ENCODE measurements at regions not wholly inside any gene's neighbourhood (a gene's known extent, or its start where the extent isn't known, plus 50 kb on each side); places are given as distances from the start of the nearest gene placed in this dataset.

- CTCF ChIA-PET = no interaction called here
- Mint-ChIP-seq H3K4me3 (no peak overlapping the region), H3K36me3 (no peaks in the 10 kb centered on the region), H3K4me1 (no peaks in the 10 kb centered on the region), H3K9me3 (ENCODE audit: low read depth) (no peaks in the 10 kb centered on the region), H3K27ac (no peak overlapping the region), H3K27me3 (no peaks in the 10 kb centered on the region)
- ATAC-seq = no peak
- DNase-seq = no peak
These were observed 566.6 kb upstream of the EPHA7 start for GRCh38 chr6:93985953-93986352.

- CTCF ChIA-PET = no interaction called here
- Mint-ChIP-seq H3K36me3 (no peaks in the 10 kb centered on the region), H3K4me3 (no peak overlapping the region), H3K9me3 (ENCODE audit: low read depth) (peaks cover 10% of the 10 kb centered on the region), H3K4me1 (no peaks in the 10 kb centered on the region), H3K27ac (no peak overlapping the region), H3K27me3 (no peaks in the 10 kb centered on the region)
- ATAC-seq = no peak
- DNase-seq = no peak
These were observed 555.8 kb upstream of the EPHA7 start for GRCh38 chr6:93975159-93975558.

GRCh38 chr6:93974332-93974731 is 555.0 kb upstream of the EPHA7 start:
- Mint-ChIP-seq H3K27me3 (no peaks in the 10 kb centered on the region), H3K9me3 (ENCODE audit: low read depth) (peaks cover 11% of the 10 kb centered on the region), H3K4me3 (no peak overlapping the region), H3K36me3 (no peaks in the 10 kb centered on the region), H3K4me1 (no peaks in the 10 kb centered on the region), H3K27ac (no peak overlapping the region)
- no peak for DNase-seq
- ATAC-seq = no peak
- CTCF ChIA-PET = no interaction called here

- CTCF ChIA-PET = no interaction called here
- Mint-ChIP-seq H3K27me3 (no peaks in the 10 kb centered on the region), H3K4me1 (no peaks in the 10 kb centered on the region), H3K36me3 (no peaks in the 10 kb centered on the region), H3K4me3 (no peak overlapping the region), H3K27ac (no peak overlapping the region), H3K9me3 (ENCODE audit: low read depth) (peaks cover 11% of the 10 kb centered on the region)
- no peak for ATAC-seq
- DNase-seq = no peak
These were observed 553.4 kb upstream of the EPHA7 start for GRCh38 chr6:93972791-93973190.

- DNase-seq (no peak), ATAC-seq (no peak)
- CTCF ChIA-PET = interaction anchor here (1.1 kb wide), 1 partner anchor 23 kb away, joined by 4 read pairs; no protein-coding TSS in a partner anchor
- Mint-ChIP-seq H3K27me3 (no peaks in the 10 kb centered on the region), H3K27ac (no peak overlapping the region), H3K9me3 (ENCODE audit: low read depth) (peaks cover 10% of the 10 kb centered on the region), H3K4me1 (no peaks in the 10 kb centered on the region), H3K4me3 (no peak overlapping the region), H3K36me3 (no peaks in the 10 kb centered on the region)
These were observed 551.3 kb upstream of the EPHA7 start for GRCh38 chr6:93970684-93971083.

- ATAC-seq (no peak), DNase-seq (no peak)
- H3K9me3 Mint-ChIP-seq (ENCODE audit: low read depth) = peaks cover 8% of the 10 kb centered on the region
- no peaks in the 10 kb centered on the region for H3K4me1 Mint-ChIP-seq
- H3K4me3 Mint-ChIP-seq = no peak overlapping the region
- no peaks in the 10 kb centered on the region for H3K36me3 Mint-ChIP-seq
- H3K27ac Mint-ChIP-seq = no peak overlapping the region
- no peaks in the 10 kb centered on the region for H3K27me3 Mint-ChIP-seq
- CTCF ChIA-PET = no interaction called here
These were observed 548.8 kb upstream of the EPHA7 start for GRCh38 chr6:93968126-93968525.

GRCh38 chr6:93964926-93965325 is 545.6 kb upstream of the EPHA7 start:
- no peaks in the 10 kb centered on the region for H3K36me3 Mint-ChIP-seq
- H3K27ac Mint-ChIP-seq = no peak overlapping the region

GRCh38 chr6:93964321-93964720 is 545.0 kb upstream of the EPHA7 start:
- Mint-ChIP-seq H3K4me1 (no peaks in the 10 kb centered on the region), H3K36me3 (no peaks in the 10 kb centered on the region), H3K4me3 (no peak overlapping the region), H3K9me3 (ENCODE audit: low read depth) (peaks cover 4% of the 10 kb centered on the region), H3K27me3 (no peaks in the 10 kb centered on the region), H3K27ac (no peak overlapping the region)
- CTCF ChIA-PET = no interaction called here
- ATAC-seq = no peak
- DNase-seq = no peak

More at GRCh38 chr6:93964926-93965325, 545.6 kb upstream of the EPHA7 start:
- no peak for ATAC-seq
- no peaks in the 10 kb centered on the region for H3K4me1 Mint-ChIP-seq
- peaks cover 4% of the 10 kb centered on the region for H3K9me3 Mint-ChIP-seq (ENCODE audit: low read depth)
- H3K4me3 Mint-ChIP-seq = no peak overlapping the region
- no peaks in the 10 kb centered on the region for H3K27me3 Mint-ChIP-seq
- DNase-seq = no peak
- CTCF ChIA-PET = no interaction called here

GRCh38 chr6:93962566-93962965 is 543.2 kb upstream of the EPHA7 start:
- CTCF ChIA-PET = no interaction called here
- H3K27ac Mint-ChIP-seq = no peak overlapping the region

GRCh38 chr6:93954584-93954983 is 535.2 kb upstream of the EPHA7 start:
- CTCF ChIA-PET = no interaction called here
- Mint-ChIP-seq H3K4me1 (no peaks in the 10 kb centered on the region), H3K4me3 (no peak overlapping the region), H3K36me3 (no peaks in the 10 kb centered on the region), H3K27me3 (no peaks in the 10 kb centered on the region), H3K9me3 (ENCODE audit: low read depth) (peaks cover 2% of the 10 kb centered on the region), H3K27ac (no peak overlapping the region)
- ATAC-seq (no peak), DNase-seq (no peak)

More at GRCh38 chr6:93962566-93962965, 543.2 kb upstream of the EPHA7 start:
- peaks cover 4% of the 10 kb centered on the region for H3K9me3 Mint-ChIP-seq (ENCODE audit: low read depth)
- H3K4me1 Mint-ChIP-seq = no peaks in the 10 kb centered on the region
- H3K27me3 Mint-ChIP-seq = no peaks in the 10 kb centered on the region
- no peak overlapping the region for H3K4me3 Mint-ChIP-seq
- no peaks in the 10 kb centered on the region for H3K36me3 Mint-ChIP-seq
- ATAC-seq (no peak), DNase-seq (no peak)

- Mint-ChIP-seq H3K4me1 (no peaks in the 10 kb centered on the region), H3K9me3 (ENCODE audit: low read depth) (no peaks in the 10 kb centered on the region), H3K27me3 (no peaks in the 10 kb centered on the region), H3K27ac (no peak overlapping the region), H3K36me3 (no peaks in the 10 kb centered on the region), H3K4me3 (no peak overlapping the region)
- no peak for DNase-seq
- ATAC-seq = no peak
- CTCF ChIA-PET = no interaction called here
These were observed 524.3 kb upstream of the EPHA7 start for GRCh38 chr6:93943661-93944060.

GRCh38 chr6:93940381-93940780 is 521.0 kb upstream of the EPHA7 start:
- Mint-ChIP-seq H3K4me1 (no peaks in the 10 kb centered on the region), H3K4me3 (no peak overlapping the region), H3K27ac (no peak overlapping the region), H3K27me3 (no peaks in the 10 kb centered on the region), H3K9me3 (ENCODE audit: low read depth) (no peaks in the 10 kb centered on the region), H3K36me3 (no peaks in the 10 kb centered on the region)
- CTCF ChIA-PET = no interaction called here
- no peak for DNase-seq
- no peak for ATAC-seq

- H3K27me3 Mint-ChIP-seq = no peaks in the 10 kb centered on the region
- no peaks in the 10 kb centered on the region for H3K36me3 Mint-ChIP-seq
- no peak for DNase-seq
- CTCF ChIA-PET = no interaction called here
- no peaks in the 10 kb centered on the region for H3K4me1 Mint-ChIP-seq
- H3K27ac Mint-ChIP-seq = no peak overlapping the region
- H3K4me3 Mint-ChIP-seq = no peak overlapping the region
- peaks cover 7% of the 10 kb centered on the region for H3K9me3 Mint-ChIP-seq (ENCODE audit: low read depth)
- ATAC-seq = no peak
These were observed 512.8 kb upstream of the EPHA7 start for GRCh38 chr6:93932175-93932574.

GRCh38 chr6:93927731-93928130 is 508.4 kb upstream of the EPHA7 start:
- Mint-ChIP-seq H3K4me3 (no peak overlapping the region), H3K36me3 (no peaks in the 10 kb centered on the region), H3K27me3 (no peaks in the 10 kb centered on the region), H3K4me1 (no peaks in the 10 kb centered on the region), H3K9me3 (ENCODE audit: low read depth) (peaks cover 10% of the 10 kb centered on the region), H3K27ac (no peak overlapping the region)
- ATAC-seq = no peak
- no peak for DNase-seq
- CTCF ChIA-PET = no interaction called here

- Mint-ChIP-seq H3K4me1 (no peaks in the 10 kb centered on the region), H3K27ac (no peak overlapping the region), H3K27me3 (no peaks in the 10 kb centered on the region), H3K36me3 (no peaks in the 10 kb centered on the region), H3K9me3 (ENCODE audit: low read depth) (peaks cover 3% of the 10 kb centered on the region), H3K4me3 (no peak overlapping the region)
- DNase-seq = no peak
- no peak for ATAC-seq
- CTCF ChIA-PET = no interaction called here
These were observed 500.0 kb upstream of the EPHA7 start for GRCh38 chr6:93919365-93919764.
